OCI-LY7 (cell line): ENCODE measurements at regions not wholly inside any gene's neighbourhood (a gene's known extent, or its start where the extent isn't known, plus 50 kb on each side); places are given as distances from the start of the nearest gene placed in this dataset.

ENCODE experiments used
- CTCF ChIP-seq: fragments of 200-600 bp; sonication (generic); conservative IDR thresholded peaks from 2 replicates; pipeline ENCODE4 v1.5.1; 2014; ENCODE audit warnings: mild to moderate bottlenecking, antibody characterized with exemption, low read length, moderate library complexity, mixed read lengths
- EZH2phosphoT487 ChIP-seq: fragments of 200-600 bp; sonication (generic); IDR thresholded peaks from 2 replicates; pipeline ENCODE4 v1.6.1; 2018; ENCODE audit warnings: low read depth, borderline replicate concordance, mild to moderate bottlenecking, mixed run types, antibody characterized with exemption, low read length, moderate library complexity, mixed read lengths

DNA sequence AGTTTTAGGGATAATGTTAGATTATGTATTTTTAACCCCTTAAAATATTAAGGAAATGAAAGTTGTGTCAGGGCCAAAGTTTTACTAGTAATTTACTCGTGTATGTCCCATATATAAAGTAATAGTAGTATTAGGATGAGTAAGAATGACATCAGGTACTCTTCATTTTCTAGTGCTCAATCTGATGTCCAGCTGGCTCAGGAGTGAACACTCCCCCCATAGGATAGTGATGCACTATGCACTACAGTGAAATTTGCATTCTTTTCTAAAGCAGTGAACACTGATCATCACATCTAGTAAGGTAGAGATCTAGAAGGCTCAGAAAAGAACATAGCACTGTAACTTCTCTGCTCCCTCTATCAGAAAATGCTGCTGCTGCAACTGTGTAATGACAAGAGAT lies 409.7 kb downstream of the GLUD2 start:
- no peak for TF ChIP-seq CTCF
- TF ChIP-seq EZH2phosphoT487: no peak
